Activated T-helper 1 cell treated with anti-CD3 and anti-CD28 coated beads, Interleukin-2, amount 50 U/mL, for 16 hours (primary cell): ENCODE measurements at regions not wholly inside any gene's neighbourhood (a gene's known extent, or its start where the extent isn't known, plus 50 kb on each side); places are given as distances from the start of the nearest gene placed in this dataset.

Experiments used
- DNase-seq, 2 donors: peaks; one replicate each; pipeline ENCODE4 v3.0.0-alpha.2; 2020; ENCODE audit warnings: low read depth in 1 of 2, low spot score in 1 of 2

- DNase-seq = no peak
Observed at GRCh38 chr12:107464644-107465043, 221.0 kb upstream of the PWP1 start.

GRCh38 chr12:107465625-107466024 lies 220.0 kb upstream of the PWP1 start:
- no peak for DNase-seq

- DNase-seq = no peak
Observed at GRCh38 chr12:107467716-107468115, 217.9 kb upstream of the PWP1 start.

- DNase-seq = no peak
Observed at GRCh38 chr12:107468182-107468581, 217.4 kb upstream of the PWP1 start.

GRCh38 chr12:107469011-107469410 lies 216.6 kb upstream of the PWP1 start:
- DNase-seq = no peak

GRCh38 chr12:107470645-107471044 lies 215.0 kb upstream of the PWP1 start:
- DNase-seq = no peak

GRCh38 chr12:107472308-107472707 lies 213.3 kb upstream of the PWP1 start:
- no peak for DNase-seq

GRCh38 chr12:107474099-107474498 lies 211.5 kb upstream of the PWP1 start:
- no peak for DNase-seq

- DNase-seq = no peak
Observed at GRCh38 chr12:107474639-107475539, 210.7 kb upstream of the PWP1 start.

- DNase-seq = no peak
Observed at GRCh38 chr12:107475900-107476299, 209.7 kb upstream of the PWP1 start.

GRCh38 chr12:107477018-107477417 lies 208.6 kb upstream of the PWP1 start:
- DNase-seq = no peak

- DNase-seq = no peak
Observed at GRCh38 chr12:107477947-107478610, 207.5 kb upstream of the PWP1 start.

GRCh38 chr12:107478881-107479280 lies 206.7 kb upstream of the PWP1 start:
- no peak for DNase-seq

- no peak for DNase-seq
Observed at GRCh38 chr12:107480836-107481608, 204.6 kb upstream of the PWP1 start.

- DNase-seq = no peak
Observed at GRCh38 chr12:107484230-107484629, 201.4 kb upstream of the PWP1 start.

- no peak for DNase-seq
Observed at GRCh38 chr12:107484941-107485340, 200.7 kb upstream of the PWP1 start.

- DNase-seq = no peak
Observed at GRCh38 chr12:107485731-107486130, 199.9 kb upstream of the PWP1 start.

- DNase-seq = no peak
Observed at GRCh38 chr12:107486140-107486892, 199.3 kb upstream of the PWP1 start.

- no peak for DNase-seq
Observed at GRCh38 chr12:107487011-107487680, 198.5 kb upstream of the PWP1 start.

GRCh38 chr12:107488666-107489065 lies 196.9 kb upstream of the PWP1 start:
- no peak for DNase-seq
